SHP77 treated with DMSO at 0.1 percent for 48 hours (cell line): ENCODE measurements at regions not wholly inside any gene's neighbourhood (a gene's known extent, or its start where the extent isn't known, plus 50 kb on each side); places are given as distances from the start of the nearest gene placed in this dataset.
"Not testable (repeated sequence)": the region's sequence is repeated elsewhere in the genome, so short reads cannot be mapped to it uniquely, and the experiment has no call there.

Source experiments
- DNase-seq: peaks from one replicate; lab custom pipeline; 2025; lab: John Stamatoyannopoulos, UW

GRCh38 chr7:17440025-17440784 is 141.8 kb downstream of the AHR start:
- DNase-seq, result not testable (repeated sequence)

DNA sequence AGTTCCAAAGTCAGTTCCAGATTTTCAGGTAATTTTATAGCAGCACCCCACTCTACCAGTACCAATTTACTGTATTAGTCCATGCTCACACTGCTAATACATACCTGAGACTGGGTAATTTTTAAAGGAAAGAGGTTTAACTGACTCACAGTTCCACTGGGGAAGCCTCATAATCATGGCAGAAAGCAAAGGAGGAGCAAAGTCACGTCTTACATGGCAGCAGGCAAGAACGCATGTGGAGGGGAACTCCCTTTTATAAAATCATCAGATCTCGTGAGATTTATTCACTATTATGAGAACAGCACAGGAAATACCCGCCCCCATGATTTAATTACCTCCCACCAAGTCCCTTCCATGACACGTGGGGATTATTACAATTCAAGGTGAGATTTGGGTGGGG is 142.4 kb downstream of the AHR start:
- DNase-seq, result no peak

DNA sequence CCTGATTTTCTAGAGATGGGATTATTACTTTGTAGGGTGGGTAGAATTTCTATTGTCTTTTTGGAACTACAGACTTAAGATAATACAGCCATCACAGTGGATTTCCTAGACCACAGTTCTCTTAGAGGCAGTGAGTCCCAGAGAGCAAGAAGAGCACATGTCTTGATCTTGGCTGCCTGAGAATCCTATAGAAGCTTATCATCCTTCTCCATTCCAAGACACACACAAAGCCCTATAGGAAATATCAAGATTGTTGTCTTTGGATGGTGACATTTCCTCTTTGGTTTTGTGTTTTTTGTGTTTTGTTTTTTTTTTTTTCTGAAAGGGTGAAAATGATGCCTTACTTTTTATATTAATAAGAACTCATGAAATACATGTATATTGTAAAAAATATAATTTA is 143.1 kb downstream of the AHR start:
- no peak for DNase-seq

- DNase-seq, result no peak
Measured at GRCh38 chr7:17444151-17444550, 145.7 kb downstream of the AHR start.

- DNase-seq, result no peak
Measured at GRCh38 chr7:17444673-17445072, 146.2 kb downstream of the AHR start.

DNA sequence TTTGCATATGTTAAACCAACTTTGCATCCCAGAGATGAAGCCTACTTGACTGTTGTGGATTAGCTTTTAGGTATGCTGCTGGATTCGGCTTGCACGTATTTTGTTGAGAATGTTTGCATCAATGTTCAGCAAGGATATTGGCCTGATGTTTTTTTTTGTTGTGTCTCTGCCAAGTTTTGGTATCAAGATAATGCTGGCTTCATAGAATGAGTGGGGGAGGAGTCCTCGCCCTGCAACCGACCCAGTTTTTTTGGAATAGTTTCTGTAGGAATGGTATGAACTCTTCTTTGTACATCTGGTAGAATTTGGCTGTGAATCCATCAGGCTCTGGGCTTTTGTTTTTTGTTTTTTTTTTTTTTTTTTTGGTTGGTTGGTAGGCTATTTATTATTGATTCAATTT is 147.9 kb downstream of the AHR start:
- no peak for DNase-seq

DNA sequence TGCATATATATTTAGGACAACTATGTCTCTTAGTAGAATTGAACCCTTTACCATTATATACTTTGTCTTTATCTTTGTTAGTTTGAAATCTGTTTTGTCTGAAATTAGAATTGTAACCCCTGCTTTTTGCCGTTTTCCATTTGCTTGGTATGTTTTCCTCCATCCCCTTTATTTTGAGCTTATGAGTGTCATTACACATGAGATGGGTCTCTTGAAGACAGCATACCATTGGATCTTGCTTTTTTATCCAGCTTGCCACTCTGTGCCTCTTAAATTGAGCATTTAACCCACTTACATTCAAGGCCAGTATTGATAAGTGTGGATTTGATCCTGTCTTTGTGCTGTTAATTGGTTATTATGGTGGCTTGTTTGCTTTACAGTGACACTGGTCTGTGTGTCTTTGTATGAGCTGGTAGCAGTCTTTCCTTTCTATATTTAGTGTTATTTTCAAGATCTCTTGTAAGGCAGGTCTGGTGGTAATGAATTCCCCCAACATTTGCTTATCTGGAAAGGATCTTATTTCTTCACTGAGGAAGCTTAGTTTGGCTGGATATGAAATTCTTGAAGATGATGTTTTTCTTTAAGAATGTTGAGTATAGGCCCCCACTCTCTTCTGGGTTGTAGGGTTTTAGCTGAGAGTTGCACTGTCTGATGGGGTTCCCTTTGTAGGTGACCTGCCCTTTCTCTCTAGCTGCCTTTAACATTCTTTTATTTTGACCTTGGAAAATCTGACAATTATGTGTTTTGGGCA is 149.5 kb downstream of the AHR start:
- DNase-seq, result no peak

- no peak for DNase-seq
Measured at GRCh38 chr7:17448479-17449423, 150.3 kb downstream of the AHR start.

DNA sequence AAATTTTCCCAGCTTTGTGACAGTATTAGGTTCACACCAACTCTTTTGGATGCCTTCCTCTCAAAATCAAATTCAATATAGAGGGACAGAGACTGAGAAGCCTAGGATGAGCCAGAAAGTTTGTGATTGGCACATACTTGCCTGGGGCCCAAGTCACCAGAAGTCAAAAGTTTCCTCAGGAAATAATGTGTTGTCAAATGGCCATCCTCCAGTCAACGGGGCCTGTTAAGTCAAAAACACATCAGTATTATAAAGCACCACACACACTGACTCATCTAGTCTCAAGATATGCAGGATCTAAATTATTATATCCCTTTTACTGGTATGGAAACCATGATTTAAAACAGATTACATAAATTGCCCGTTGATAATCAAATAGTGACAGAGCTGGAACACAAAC is 158.1 kb downstream of the AHR start:
- no peak for DNase-seq

DNA sequence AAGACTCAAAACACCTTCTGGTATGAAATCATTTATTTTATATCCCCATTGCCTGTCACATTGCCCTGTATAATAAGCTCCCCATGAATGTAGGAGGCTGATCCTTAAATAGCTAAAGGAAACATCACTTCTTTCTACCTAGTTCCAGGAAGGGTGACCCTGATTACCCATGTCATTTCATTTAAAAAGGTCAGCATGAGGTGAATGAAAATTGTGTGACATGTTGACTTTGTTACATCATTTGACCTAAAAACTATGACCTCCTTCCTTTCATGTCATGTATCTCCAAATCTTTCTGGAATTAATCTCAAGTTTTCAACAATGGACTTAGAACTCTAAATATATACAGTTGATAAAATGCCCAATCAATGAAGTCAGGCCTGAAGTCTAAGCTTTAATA is 161.5 kb downstream of the AHR start:
- no peak for DNase-seq

GRCh38 chr7:17460665-17461064 is 162.2 kb downstream of the AHR start:
- no peak for DNase-seq

DNA sequence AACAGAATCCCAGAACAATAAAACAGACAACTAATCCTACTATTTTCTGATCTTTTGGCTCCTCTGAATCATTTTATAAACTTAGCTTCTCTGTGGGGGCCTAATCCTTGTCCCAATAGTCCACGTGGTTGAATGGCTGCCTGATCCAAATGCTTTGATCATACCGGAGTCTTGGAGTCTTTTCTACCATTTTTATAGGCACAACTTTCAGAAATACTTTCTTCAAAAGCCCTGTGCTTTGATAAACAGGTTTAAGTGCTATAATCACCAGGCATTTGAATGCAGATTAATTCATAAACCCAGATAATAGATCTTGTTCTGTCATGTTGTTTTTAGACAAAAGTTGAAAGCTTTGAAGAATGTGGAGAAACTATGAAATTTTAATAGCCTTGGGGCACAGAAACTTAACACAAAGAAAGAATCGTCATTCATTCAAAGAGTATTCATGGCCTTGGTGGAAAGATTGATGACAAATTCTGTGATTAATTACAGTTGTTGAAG is 163.7 kb downstream of the AHR start:
- no peak for DNase-seq

GRCh38 chr7:17463511-17464085 is 165.1 kb downstream of the AHR start:
- DNase-seq, result no peak

DNA sequence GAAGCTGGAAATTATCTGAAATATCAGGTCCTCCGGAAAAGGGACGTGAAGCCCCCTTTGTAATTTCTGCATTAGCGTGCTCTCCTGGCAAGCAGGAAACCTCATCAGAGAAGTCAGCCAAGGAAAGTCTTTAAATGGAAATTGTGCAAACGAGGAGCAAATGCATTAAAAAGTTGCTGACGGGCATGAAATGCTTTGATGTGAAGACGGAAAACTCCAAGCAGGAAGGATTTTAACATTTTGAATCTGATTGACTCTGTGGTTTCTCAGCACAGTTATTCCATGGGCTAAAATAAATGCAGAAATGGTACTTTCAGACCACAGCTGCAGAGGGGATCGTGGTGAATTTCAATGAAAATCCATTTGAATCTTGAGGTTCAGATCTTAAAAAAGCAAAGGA is 167.8 kb downstream of the AHR start:
- no peak for DNase-seq

- DNase-seq, result no peak
Measured at GRCh38 chr7:17467386-17467945, 169.0 kb downstream of the AHR start.

GRCh38 chr7:17471325-17471724 is 172.9 kb downstream of the AHR start:
- no peak for DNase-seq

GRCh38 chr7:17472518-17472917 is 174.1 kb downstream of the AHR start:
- DNase-seq, result no peak

GRCh38 chr7:17472939-17473338 is 174.5 kb downstream of the AHR start:
- DNase-seq, result no peak

GRCh38 chr7:17474724-17475344 is 176.4 kb downstream of the AHR start:
- DNase-seq, result no peak

- DNase-seq, result no peak
Measured at GRCh38 chr7:17477182-17477581, 178.7 kb downstream of the AHR start.

DNA sequence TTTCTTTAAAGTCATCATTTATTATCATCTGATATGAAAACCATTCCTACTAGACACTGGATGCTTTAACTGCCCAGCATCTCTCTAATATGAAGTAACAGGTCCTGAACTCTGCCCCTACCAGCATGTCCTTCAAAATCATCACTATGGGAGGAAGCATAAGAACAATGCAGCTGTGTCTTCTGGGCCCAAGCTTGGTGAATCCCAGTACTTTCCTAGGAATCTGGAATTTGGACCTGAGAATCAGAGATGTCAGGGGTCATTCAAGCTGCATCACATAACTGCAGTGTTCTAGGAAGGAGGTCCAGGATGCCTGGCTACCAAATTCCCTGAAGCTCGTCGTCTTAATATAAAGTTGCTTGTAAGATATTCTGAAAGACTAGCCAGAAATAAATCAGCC is 182.7 kb downstream of the AHR start:
- no peak for DNase-seq
